Thyroid gland (tissue), 4 donors: ENCODE measurements at regions not wholly inside any gene's neighbourhood (a gene's known extent, or its start where the extent isn't known, plus 50 kb on each side); places are given as distances from the start of the nearest gene placed in this dataset.

Experiments used
- CTCF ChIP-seq, 6 experiments: fragments of 200-600 bp in 3 of 6; fragments of 450-650 bp in 3 of 6; sonication (generic) in 3 of 6; IDR thresholded peaks; one replicate each; pipeline ENCODE4 v1.5.1; 2016 to 2019; ENCODE audit warnings: antibody characterized with exemption in 6 of 6, mild to moderate bottlenecking in 2 of 6, inconsistent platforms in 1 of 6, moderate library complexity in 1 of 6
- POLR2A ChIP-seq, 2 donors: fragments of 450-650 bp; IDR thresholded peaks; one replicate each; pipeline ENCODE4 v1.6.1; 2017; ENCODE audit warnings: antibody characterized with exemption in 2 of 2, mild to moderate bottlenecking in 2 of 2, moderate library complexity in 1 of 2

DNA sequence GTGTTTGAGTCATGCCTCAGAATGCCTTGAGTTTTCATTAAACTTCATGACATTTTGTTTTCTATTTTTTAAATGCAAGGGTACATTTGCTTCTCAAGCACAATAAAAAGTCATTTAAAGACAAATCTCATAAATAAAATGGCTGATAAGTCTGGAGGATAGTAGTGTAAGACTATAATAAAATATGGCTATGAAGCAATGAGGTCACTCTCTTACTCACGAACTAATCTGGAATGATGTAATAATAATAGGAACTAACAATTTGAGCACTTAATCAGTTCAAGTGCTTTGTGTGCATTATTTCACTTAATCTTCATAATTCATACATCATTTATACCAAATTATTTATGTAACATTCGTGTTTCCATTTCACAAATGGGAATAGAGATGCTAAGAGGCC, 149.3 kb upstream of the CTTNBP2 start:
- TF ChIP-seq CTCF (IDR thresholded peaks at IDR 0.05), result no peak
- TF ChIP-seq POLR2A (IDR thresholded peaks at IDR 0.05), result no peak
